ENCODE measurements at regions not wholly inside any gene's neighbourhood (a gene's known extent, or its start where the extent isn't known, plus 50 kb on each side); places are given as distances from the start of the nearest gene placed in this dataset.

- DNase-seq (ENCODE audit: low read depth) = peak; percentile 79
These were observed 51.5 kb upstream of the LRRC32 start for GRCh38 chr11:76721755-76722677.

DNA sequence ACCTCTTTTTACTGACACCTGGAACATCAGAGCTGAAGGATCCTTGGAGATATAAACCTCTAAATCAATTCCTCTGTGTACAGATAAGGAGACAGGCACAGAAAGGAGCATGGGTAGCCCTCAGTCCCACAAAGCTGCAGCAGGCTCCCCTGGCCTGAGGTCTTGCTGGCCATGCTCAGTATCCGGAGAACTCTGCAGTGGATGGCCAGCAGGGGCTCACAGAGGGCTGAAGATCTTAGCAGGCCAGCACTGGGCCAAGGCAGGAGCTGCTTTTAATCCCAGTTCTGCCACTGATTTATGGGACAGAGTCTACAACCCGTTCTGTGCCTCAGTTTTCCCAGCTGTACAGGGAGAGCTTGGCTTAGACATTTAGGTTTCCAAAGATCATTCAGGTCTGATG, 52.6 kb upstream of the LRRC32 start:
- DNase-seq (ENCODE audit: low read depth) = no peak

GRCh38 chr11:76723548-76723947, 53.0 kb upstream of the LRRC32 start:
- no peak for DNase-seq (ENCODE audit: low read depth)

DNA sequence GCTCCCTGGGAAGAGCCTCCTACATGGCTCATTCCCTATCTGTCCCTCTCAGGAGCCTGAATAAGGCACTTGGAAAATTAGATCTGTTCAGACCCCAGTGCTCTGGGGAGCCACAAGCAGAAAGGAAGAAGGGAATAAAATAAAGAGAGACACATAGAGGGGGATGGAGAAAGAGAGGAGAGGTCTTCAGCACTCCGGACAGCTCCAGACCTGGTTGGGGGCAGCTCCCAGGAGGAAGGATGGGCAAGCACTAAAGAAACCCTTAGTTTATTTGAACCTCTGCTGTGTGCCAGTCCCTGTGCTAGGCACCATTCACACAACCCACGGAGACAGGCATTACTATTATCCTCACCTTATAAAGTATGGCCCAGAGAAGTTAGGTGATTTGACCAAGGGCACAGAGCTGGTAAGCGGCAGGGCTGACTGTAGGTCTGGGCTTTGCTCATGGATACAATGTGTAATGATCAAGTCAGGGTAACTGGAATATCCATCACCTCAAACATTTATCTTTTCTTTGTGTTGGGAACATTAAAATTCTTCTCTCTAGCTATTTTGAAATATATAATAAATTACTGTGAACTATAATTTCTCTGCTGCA, 53.7 kb upstream of the LRRC32 start:
- no peak for DNase-seq (ENCODE audit: low read depth)

- DNase-seq (ENCODE audit: low read depth) = no peak
These were observed 54.9 kb upstream of the TSKU start for GRCh38 chr11:76728227-76728626.

- DNase-seq (ENCODE audit: low read depth) = no peak
These were observed 54.4 kb upstream of the TSKU start for GRCh38 chr11:76728778-76729177.

DNA sequence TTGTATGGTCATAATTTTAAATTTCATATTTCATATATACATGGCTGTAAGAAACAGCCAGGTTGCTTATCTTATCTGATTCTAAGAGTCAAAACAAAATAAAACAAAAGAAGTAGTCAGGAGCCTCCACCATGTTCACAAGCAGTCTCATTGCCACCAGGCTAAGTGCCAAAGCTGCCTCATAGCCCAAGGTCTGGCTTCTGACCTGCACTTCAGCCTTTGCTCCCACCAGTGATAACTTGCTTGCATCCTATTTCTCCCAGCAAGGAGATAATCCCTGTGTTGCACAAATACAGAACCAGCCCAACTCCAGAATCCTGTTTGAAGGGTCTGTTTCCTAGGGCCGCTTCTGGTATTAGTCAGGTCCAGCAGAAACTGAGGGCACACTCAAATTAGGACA, 53.9 kb upstream of the TSKU start:
- DNase-seq (ENCODE audit: low read depth) = no peak

DNA sequence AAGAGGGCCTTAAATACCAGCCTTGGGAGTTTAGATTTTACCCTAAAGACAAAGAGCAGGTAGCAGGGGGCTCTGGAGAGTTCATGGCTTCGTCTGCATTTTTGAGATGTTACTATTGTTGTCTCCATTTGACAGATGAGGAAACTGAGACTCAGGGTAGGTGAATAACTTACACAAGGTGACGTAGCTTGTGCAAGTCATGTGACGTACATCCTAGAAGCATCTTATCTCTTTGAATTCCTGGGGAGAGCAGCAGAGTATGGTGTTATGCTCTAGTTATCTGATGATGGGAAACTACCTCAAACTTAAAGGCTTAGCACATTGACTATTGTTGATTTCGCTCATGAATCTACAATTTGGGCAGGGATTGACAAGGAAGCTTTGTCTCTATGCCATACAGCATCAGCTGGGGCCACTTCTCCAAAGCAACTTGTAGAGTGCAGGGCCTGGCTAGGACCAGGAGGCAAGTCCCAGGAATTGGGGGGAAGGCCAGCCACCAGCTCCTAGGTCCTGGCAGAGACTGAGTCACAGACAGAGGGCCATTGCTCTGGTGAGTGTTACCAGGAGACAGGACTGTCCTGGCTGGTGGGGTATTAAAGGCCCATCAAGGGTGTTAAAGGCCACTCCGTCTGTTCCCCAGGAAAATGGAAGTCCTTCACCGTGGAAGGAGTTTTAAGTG, 52.1 kb upstream of the TSKU start:
- DNase-seq (ENCODE audit: low read depth) = no peak

DNA sequence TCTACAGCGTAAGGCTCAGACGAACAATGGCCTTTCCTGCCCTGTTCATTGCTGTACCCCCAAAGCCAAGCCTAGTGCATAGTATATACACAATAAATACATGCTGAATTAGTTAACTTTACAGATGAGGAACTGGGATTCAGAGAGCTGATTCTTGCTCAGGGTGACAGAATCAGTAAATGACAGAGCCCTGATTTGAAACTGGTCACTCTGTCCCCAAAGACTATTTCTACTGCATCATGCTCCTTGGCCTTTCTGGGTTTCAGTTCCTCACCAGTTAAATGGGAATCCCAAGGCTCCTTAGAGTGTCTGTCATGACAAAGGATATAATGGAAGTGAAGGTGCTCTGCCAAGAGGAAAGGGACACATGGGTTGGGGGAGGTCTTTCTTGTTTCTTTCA, 50.5 kb upstream of the TSKU start:
- no peak for DNase-seq (ENCODE audit: low read depth)
